ENCODE measurements at regions not wholly inside any gene's neighbourhood (a gene's known extent, or its start where the extent isn't known, plus 50 kb on each side); places are given as distances from the start of the nearest gene placed in this dataset.
"Not testable (repeated sequence)": the region's sequence is repeated elsewhere in the genome, so short reads cannot be mapped to it uniquely, and the experiment has no call there.

- DNase-seq, result no peak
Measured at GRCh38 chr11:13136272-13136596, 127.1 kb downstream of the RASSF10 start.

GRCh38 chr11:13137844-13138301 is 128.8 kb downstream of the RASSF10 start:
- DNase-seq, result no peak

- not testable (repeated sequence) for DNase-seq
Measured at GRCh38 chr11:13139085-13139484, 130.0 kb downstream of the RASSF10 start.

- DNase-seq, result no peak
Measured at GRCh38 chr11:13140028-13140870, 131.1 kb downstream of the RASSF10 start.

GRCh38 chr11:13140873-13141655 is 131.9 kb downstream of the RASSF10 start:
- no peak for DNase-seq

GRCh38 chr11:13141731-13142709 is 132.9 kb downstream of the RASSF10 start:
- peak; percentile 11 for DNase-seq

- DNase-seq, result no peak
Measured at GRCh38 chr11:13143486-13144297, 133.9 kb upstream of the BMAL1 start.

GRCh38 chr11:13145461-13145860 is 132.1 kb upstream of the BMAL1 start:
- DNase-seq, result no peak

GRCh38 chr11:13149991-13150390 is 127.6 kb upstream of the BMAL1 start:
- no peak for DNase-seq

- no peak for DNase-seq
Measured at GRCh38 chr11:13150487-13150886, 127.1 kb upstream of the BMAL1 start.

GRCh38 chr11:13152264-13152663 is 125.3 kb upstream of the BMAL1 start:
- DNase-seq, result no peak

- DNase-seq, result no peak
Measured at GRCh38 chr11:13152736-13153541, 124.7 kb upstream of the BMAL1 start.

- DNase-seq, result not testable (repeated sequence)
Measured at GRCh38 chr11:13154374-13154773, 123.2 kb upstream of the BMAL1 start.

- DNase-seq, result no peak
Measured at GRCh38 chr11:13160346-13160745, 117.2 kb upstream of the BMAL1 start.

- DNase-seq, result no peak
Measured at GRCh38 chr11:13160806-13161205, 116.8 kb upstream of the BMAL1 start.

GRCh38 chr11:13163158-13163557 is 114.4 kb upstream of the BMAL1 start:
- no peak for DNase-seq

- no peak for DNase-seq
Measured at GRCh38 chr11:13166036-13166435, 111.6 kb upstream of the BMAL1 start.

GRCh38 chr11:13168271-13168670 is 109.3 kb upstream of the BMAL1 start:
- DNase-seq, result no peak

- no peak for DNase-seq
Measured at GRCh38 chr11:13169709-13170108, 107.9 kb upstream of the BMAL1 start.

- no peak for DNase-seq
Measured at GRCh38 chr11:13174090-13174489, 103.5 kb upstream of the BMAL1 start.
